WERI-Rb-1 (cell line): ENCODE measurements at regions not wholly inside any gene's neighbourhood (a gene's known extent, or its start where the extent isn't known, plus 50 kb on each side); places are given as distances from the start of the nearest gene placed in this dataset.

Source experiments
- DNase-seq: peaks from one replicate; pipeline ENCODE4 v3.0.0-alpha.2; 2020
- H3K27ac ChIP-seq: fragments of 250-450 bp; sonication (Bioruptor Pico); 2 replicates; pipeline ENCODE4 v1.5.1; 2020; ENCODE audit warnings: mild to moderate bottlenecking, moderate library complexity
- H3K27me3 ChIP-seq: fragments of 250-450 bp; sonication (Bioruptor Pico); 2 replicates; pipeline ENCODE4 v1.5.1; 2021; ENCODE audit warnings: mild to moderate bottlenecking, low read depth, moderate library complexity; ENCODE audit not compliant: insufficient read depth, severe bottlenecking
- H3K36me3 ChIP-seq: fragments of 250-450 bp; sonication (Bioruptor Pico); 2 replicates; pipeline ENCODE4 v1.5.1; 2020; ENCODE audit warnings: mild to moderate bottlenecking, moderate library complexity
- H3K4me3 ChIP-seq: 2 replicates; pipeline ENCODE4 v1.5.1; 2011; ENCODE audit warnings: low read depth, mild to moderate bottlenecking, control low read depth, low read length
- H3K9me3 ChIP-seq: fragments of 250-450 bp; sonication (Bioruptor Pico); 2 replicates; pipeline ENCODE4 v1.5.1; 2021; ENCODE audit warnings: mild to moderate bottlenecking, moderate library complexity; ENCODE audit not compliant: severe bottlenecking
- TF ChIP-seq, protein P1 (sequence below): IDR thresholded peaks from 2 replicates; pipeline ENCODE4 v1.5.1; 2011; ENCODE audit warnings: low read depth, mild to moderate bottlenecking, control low read depth, inconsistent platforms, low read length

- Histone ChIP-seq H3K27ac (no peak overlapping the region), H3K36me3 (no peaks in the 10 kb centered on the region), H3K9me3 (no peaks in the 10 kb centered on the region), H3K4me3 (no peak overlapping the region), H3K27me3 (no peaks in the 10 kb centered on the region)
- TF ChIP-seq, protein P1, sequence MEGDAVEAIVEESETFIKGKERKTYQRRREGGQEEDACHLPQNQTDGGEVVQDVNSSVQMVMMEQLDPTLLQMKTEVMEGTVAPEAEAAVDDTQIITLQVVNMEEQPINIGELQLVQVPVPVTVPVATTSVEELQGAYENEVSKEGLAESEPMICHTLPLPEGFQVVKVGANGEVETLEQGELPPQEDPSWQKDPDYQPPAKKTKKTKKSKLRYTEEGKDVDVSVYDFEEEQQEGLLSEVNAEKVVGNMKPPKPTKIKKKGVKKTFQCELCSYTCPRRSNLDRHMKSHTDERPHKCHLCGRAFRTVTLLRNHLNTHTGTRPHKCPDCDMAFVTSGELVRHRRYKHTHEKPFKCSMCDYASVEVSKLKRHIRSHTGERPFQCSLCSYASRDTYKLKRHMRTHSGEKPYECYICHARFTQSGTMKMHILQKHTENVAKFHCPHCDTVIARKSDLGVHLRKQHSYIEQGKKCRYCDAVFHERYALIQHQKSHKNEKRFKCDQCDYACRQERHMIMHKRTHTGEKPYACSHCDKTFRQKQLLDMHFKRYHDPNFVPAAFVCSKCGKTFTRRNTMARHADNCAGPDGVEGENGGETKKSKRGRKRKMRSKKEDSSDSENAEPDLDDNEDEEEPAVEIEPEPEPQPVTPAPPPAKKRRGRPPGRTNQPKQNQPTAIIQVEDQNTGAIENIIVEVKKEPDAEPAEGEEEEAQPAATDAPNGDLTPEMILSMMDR = no peak
- no peak for DNase-seq
Observed at GRCh38 chr16:87054154-87054553, 263.0 kb downstream of the C16orf95 start.

- Histone ChIP-seq H3K27me3 (no peaks in the 10 kb centered on the region), H3K4me3 (no peak overlapping the region), H3K36me3 (no peaks in the 10 kb centered on the region), H3K27ac (no peak overlapping the region), H3K9me3 (no peaks in the 10 kb centered on the region)
- no peak for DNase-seq
- TF ChIP-seq, protein P1 = no peak
Observed at GRCh38 chr16:87054856-87055255, 262.3 kb downstream of the C16orf95 start.

- Histone ChIP-seq H3K36me3 (no peaks in the 10 kb centered on the region), H3K27ac (no peak overlapping the region), H3K9me3 (no peaks in the 10 kb centered on the region), H3K27me3 (no peaks in the 10 kb centered on the region), H3K4me3 (no peak overlapping the region)
- no peak for DNase-seq
- TF ChIP-seq, protein P1 = no peak
Observed at GRCh38 chr16:87056083-87056482, 261.1 kb downstream of the C16orf95 start.

GRCh38 chr16:87056551-87056950 lies 260.6 kb downstream of the C16orf95 start:
- H3K27ac ChIP-seq = no peak overlapping the region
- TF ChIP-seq, protein P1 = no peak
- H3K9me3 ChIP-seq = no peaks in the 10 kb centered on the region
- H3K36me3 ChIP-seq = no peaks in the 10 kb centered on the region
- H3K27me3 ChIP-seq = no peaks in the 10 kb centered on the region
- no peak for DNase-seq
- no peak overlapping the region for H3K4me3 ChIP-seq

GRCh38 chr16:87057211-87057881 lies 259.8 kb downstream of the C16orf95 start:
- no peaks in the 10 kb centered on the region for H3K36me3 ChIP-seq

More at GRCh38 chr16:87057211-87057881, 259.8 kb downstream of the C16orf95 start:
- Histone ChIP-seq H3K27ac (no peak overlapping the region), H3K9me3 (no peaks in the 10 kb centered on the region), H3K27me3 (no peaks in the 10 kb centered on the region), H3K4me3 (no peak overlapping the region)
- DNase-seq = no peak
- TF ChIP-seq, protein P1 = peak; percentile 10; the same call in 1 of the 2 replicates
